ENCODE measurements at regions not wholly inside any gene's neighbourhood (a gene's known extent, or its start where the extent isn't known, plus 50 kb on each side); places are given as distances from the start of the nearest gene placed in this dataset.

GRCh38 chr6:44712353-44713111, 325.0 kb downstream of the CDC5L start:
- H3K36me3 ChIP-seq: no peaks in the 10 kb centered on the region
- no peak for DNase-seq
- no peaks in the 10 kb centered on the region for H3K4me1 ChIP-seq
- H3K4me3 ChIP-seq: no peak overlapping the region
- TF ChIP-seq CTCF (IDR thresholded peaks at IDR 0.05) (no peak), POLR2A (IDR thresholded peaks at IDR 0.05) (no peak)
- H3K27me3 ChIP-seq: no peaks in the 10 kb centered on the region
- H3K27ac ChIP-seq: no peak overlapping the region
- no peaks in the 10 kb centered on the region for H3K9me3 ChIP-seq

- H3K4me1 ChIP-seq: no peaks in the 10 kb centered on the region
- TF ChIP-seq CTCF (IDR thresholded peaks at IDR 0.05) (no peak), POLR2A (IDR thresholded peaks at IDR 0.05) (no peak)
- H3K36me3 ChIP-seq: no peaks in the 10 kb centered on the region
- no peaks in the 10 kb centered on the region for H3K9me3 ChIP-seq
- no peak overlapping the region for H3K27ac ChIP-seq
- DNase-seq: no peak
- H3K27me3 ChIP-seq: no peaks in the 10 kb centered on the region
- no peak overlapping the region for H3K4me3 ChIP-seq
Observed at GRCh38 chr6:44715188-44715587, 327.7 kb downstream of the CDC5L start.

GRCh38 chr6:44715925-44716324, 328.4 kb downstream of the CDC5L start:
- Histone ChIP-seq H3K9me3 (no peaks in the 10 kb centered on the region), H3K36me3 (no peaks in the 10 kb centered on the region), H3K4me3 (no peak overlapping the region), H3K27ac (no peak overlapping the region), H3K4me1 (no peaks in the 10 kb centered on the region), H3K27me3 (no peaks in the 10 kb centered on the region)
- DNase-seq: no peak
- TF ChIP-seq CTCF (IDR thresholded peaks at IDR 0.05): no peak
- no peak for TF ChIP-seq POLR2A (IDR thresholded peaks at IDR 0.05)

GRCh38 chr6:44717431-44717830, 329.9 kb downstream of the CDC5L start:
- no peak for DNase-seq
- Histone ChIP-seq H3K9me3 (no peaks in the 10 kb centered on the region), H3K27me3 (no peaks in the 10 kb centered on the region), H3K36me3 (no peaks in the 10 kb centered on the region), H3K4me3 (no peak overlapping the region), H3K4me1 (no peaks in the 10 kb centered on the region), H3K27ac (no peak overlapping the region)
- no peak for TF ChIP-seq POLR2A (IDR thresholded peaks at IDR 0.05)
- TF ChIP-seq CTCF (IDR thresholded peaks at IDR 0.05): no peak

GRCh38 chr6:44721954-44722578, 334.6 kb downstream of the CDC5L start:
- Histone ChIP-seq H3K27me3 (no peaks in the 10 kb centered on the region), H3K9me3 (no peaks in the 10 kb centered on the region), H3K36me3 (no peaks in the 10 kb centered on the region), H3K4me3 (no peak overlapping the region), H3K4me1 (no peaks in the 10 kb centered on the region), H3K27ac (no peak overlapping the region)
- no peak for DNase-seq
- no peak for TF ChIP-seq POLR2A (IDR thresholded peaks at IDR 0.05)
- no peak for TF ChIP-seq CTCF (IDR thresholded peaks at IDR 0.05)

Data from Peyer's patch (tissue), 4 donors.